Mucosa of gallbladder (tissue), 1 donor: ENCODE measurements at regions not wholly inside any gene's neighbourhood (a gene's known extent, or its start where the extent isn't known, plus 50 kb on each side); places are given as distances from the start of the nearest gene placed in this dataset.
"Not testable (repeated sequence)": the region's sequence is repeated elsewhere in the genome, so short reads cannot be mapped to it uniquely, and the experiment has no call there.

ENCODE experiments used
- DNase-seq: peaks from one replicate; pipeline ENCODE4 v3.0.0-alpha.2; 2020; ENCODE audit warnings: low spot score
- donor health status: DM: no; HTN: no; CAD: no.

DNA sequence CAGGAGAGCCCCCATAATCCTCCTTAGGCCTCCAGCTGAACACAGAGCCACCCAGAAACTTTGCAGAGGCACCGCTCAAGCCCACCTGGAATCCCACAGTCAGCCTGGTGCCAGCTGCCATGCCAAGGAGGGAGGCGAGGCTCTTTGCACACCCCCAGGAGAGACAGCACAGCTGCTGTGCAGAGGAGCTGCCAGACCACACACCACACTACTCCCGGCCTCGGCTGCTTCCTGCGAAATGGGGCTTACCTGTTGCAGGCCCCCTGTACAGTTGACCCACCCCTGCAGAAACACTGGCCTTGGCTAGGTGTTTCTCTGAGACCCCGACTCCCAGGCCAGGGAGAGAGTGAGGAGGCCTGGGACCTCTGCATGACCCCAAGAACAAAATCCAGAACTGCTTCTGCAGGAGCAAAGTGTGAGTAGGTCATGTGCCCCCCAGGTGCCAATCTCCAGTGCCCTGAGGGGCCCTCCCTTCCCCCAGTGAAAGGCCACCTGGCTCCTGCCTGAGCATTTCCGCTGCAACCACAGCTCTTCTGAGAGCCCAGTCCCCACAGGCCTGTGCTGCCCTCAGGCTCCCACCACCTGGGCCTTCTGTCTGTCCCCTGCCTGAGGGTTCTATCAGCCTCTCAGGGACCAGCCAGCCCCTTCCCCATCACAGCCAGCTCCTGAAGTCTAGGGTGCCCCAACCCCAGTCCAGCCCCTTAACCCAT is 580.4 kb downstream of the UQCRFS1 start:
- no peak for DNase-seq

DNA sequence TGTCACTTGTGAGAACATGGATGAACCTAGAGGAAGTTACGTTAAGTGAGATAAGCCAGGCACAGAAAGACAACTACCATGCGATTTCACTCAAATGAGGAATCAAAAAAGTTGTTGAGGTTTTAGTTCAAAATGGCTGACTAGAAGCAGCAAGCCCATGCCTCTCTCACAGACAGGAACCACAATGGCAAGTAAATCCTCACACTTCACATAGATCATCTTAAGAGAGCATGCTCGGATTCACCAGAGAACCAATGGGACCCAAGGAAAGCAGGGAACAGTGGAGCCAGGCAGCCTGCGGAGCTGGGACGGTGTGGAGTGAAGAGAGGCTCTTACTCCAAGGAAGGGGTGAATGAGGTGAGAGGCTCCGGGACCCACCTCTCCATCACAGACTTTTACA is 581.0 kb downstream of the UQCRFS1 start:
- DNase-seq, result no peak

DNA sequence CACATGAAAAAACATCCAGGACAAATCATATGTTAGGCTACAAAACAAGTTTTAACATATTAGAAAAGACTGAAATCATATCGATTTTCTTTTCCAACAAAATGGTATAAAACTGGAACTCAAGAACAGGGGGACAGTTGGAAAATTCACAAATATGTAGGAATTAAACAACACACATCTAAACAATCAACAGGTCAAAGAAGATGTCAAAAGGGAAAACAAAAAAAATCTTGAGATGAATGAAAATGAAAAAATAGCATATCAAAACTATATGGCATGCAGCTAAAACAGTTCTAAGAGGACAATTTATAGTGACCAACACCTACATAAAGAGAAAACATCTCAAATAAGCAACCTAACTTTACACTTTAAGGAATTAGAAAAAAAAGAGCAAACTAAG is 585.3 kb downstream of the UQCRFS1 start:
- DNase-seq, result no peak

DNA sequence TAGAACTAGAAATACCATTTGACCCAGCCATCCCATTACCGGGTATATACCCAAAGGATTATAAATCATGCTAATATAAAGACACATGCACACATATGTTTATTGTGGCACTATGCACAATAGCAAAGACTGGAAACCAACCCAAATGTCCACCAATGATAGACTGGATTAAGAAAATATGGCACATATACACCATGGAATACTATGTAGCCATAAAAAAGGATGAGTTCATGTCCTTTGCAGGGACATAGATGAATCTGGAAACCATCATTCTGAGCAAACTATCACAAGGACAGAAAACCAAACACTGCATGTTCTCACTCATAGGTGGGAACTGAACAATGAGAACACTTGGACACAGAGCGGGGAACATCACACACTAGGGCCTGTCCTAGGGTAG is 586.5 kb downstream of the UQCRFS1 start:
- not testable (repeated sequence) for DNase-seq

DNA sequence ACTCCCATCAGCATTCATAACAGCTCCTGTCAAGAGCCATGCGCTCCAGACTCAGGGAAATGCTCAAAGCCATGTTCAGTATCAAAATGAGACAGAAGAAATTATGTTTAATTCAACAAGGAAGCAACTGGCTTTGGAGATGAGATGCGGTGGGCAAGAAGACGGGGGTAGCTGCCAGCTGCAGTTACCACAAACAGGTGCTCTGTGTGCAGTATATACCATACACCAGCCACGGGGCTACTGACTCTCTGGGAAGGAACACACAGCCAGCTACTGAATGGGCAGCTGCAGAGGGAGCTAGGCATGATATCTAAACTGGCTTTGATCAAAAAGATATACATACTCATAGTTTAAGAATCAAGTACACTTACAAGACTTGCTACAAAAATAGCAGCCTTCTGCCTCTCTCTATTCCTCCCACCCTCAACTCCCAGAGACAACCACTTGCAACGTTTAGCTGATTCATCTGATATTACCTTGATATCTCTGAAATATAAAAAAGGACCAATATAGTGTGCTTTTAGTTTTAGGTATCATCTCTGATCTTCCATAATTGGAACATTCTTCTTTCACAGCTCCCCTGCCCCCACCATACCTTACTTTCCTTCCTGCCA is 593.0 kb downstream of the UQCRFS1 start:
- DNase-seq, result no peak

DNA sequence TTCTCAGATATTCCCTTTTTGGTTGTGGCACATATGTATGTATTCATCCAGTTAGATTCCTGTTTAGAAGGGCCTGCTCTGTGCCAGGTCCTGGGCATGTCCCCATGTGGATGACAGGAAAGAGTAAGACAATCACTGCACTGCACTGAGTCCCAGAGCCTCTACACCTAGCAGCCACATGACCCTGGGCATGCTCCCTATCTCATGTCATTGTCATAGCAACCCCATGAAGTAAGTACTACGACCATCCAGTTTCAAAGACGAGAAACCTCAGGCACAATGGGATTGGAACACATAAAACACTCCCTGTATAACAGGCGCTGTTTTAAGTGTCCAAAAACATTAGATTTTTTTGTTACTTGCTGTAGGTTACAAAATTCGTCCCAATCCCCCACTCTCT is 594.4 kb downstream of the UQCRFS1 start:
- no peak for DNase-seq

DNA sequence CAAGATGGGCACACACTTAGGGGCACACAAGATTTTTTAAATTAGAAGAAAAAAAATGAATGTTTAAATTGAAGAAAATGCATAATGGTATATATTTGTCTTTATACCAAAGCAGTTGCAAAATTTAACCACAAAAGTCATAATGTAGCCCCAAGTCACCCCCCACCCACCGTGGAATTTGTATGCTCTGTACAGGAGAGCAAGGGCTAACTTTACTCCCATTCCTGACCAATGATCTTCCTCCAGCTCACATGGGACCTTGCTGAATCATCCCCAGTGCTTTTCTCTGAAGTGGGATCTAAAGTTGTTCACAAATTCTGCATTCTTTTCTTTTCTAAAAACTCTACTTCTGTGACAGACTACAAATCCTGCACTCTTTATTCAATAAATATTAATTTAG is 597.0 kb downstream of the UQCRFS1 start:
- DNase-seq, result no peak

DNA sequence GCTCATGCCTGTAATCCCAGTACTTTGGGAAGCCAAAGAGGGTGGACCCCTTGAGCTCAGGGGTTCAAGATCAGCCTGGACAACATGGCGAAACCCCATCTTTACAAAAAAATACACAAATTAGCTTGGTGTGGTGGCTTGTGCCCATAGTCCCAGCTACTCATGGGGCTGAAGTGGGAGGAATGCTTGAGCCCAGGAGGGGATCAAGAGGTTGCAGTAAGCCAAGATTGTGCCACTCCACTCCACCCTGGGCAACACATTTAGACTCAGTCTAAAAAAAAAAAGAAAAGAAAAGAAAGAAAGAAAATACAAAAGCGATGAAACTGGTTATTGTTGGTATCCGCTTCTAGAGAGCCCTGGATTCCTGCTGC is 597.4 kb downstream of the UQCRFS1 start:
- DNase-seq, result no peak

DNA sequence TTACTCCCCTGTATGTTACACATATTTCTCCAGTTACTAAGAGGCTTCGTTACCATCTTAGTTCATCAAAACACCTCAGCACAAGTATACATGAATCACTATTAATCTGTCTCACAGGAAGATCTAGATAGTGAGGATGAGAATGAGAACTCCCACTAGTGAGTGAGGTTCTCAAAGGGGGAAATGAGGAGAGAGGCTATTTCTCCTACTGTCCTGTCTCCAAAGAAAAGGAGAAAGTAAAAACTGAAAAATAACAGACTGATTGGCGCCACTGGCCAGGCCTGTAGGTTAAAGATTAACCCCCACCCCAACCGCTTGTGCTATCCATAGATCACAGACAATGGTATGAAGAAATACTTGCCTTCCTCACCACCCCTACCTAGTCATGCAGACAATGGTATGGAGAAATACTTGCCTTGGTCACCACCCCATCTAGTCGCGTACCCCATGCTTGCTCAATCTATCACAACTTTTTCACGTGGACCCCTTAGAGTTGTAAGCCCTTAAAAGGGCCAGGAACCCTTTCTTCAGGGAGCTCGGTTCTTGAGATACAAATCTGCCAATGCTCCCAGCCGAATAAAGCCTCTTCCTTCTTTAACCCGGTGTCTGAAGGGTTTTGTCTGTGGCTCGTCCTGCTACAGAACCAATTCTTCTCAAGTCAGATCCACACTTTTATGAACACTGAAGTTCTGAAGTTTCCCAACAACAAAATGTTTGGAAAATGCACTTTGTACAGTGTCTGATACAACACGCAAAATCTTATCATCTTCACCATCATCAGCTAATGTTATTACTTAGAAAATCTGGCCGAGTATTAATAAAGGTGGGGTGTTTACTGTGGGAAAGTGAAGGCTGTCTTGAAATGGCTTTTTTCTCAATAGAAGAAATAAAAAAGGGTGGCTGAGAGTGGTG is 598.1 kb downstream of the UQCRFS1 start:
- DNase-seq, result no peak

DNA sequence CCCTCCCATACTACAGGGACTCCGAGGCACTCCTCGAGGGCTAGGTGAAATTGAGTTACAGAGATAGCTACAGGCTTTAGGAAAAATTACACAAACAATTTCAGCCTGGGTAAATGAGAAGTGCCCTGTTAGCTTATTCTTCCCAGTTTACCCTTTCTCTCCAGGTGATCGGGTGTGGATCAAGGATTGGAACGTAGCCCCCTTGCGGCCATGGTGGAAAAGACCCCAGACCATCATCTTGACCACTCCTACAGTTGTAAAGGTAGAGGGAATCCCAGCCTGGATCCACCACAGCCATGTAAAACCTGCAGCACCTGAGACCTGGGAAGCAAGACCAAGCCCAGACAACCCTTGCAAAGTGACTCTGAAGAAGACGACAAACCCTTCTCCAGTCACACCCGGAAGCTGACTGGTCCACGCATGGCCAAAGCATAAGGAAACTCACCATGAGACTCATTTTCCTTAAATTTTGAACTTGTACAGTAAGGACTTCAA is 600.6 kb downstream of the UQCRFS1 start:
- no peak for DNase-seq

DNA sequence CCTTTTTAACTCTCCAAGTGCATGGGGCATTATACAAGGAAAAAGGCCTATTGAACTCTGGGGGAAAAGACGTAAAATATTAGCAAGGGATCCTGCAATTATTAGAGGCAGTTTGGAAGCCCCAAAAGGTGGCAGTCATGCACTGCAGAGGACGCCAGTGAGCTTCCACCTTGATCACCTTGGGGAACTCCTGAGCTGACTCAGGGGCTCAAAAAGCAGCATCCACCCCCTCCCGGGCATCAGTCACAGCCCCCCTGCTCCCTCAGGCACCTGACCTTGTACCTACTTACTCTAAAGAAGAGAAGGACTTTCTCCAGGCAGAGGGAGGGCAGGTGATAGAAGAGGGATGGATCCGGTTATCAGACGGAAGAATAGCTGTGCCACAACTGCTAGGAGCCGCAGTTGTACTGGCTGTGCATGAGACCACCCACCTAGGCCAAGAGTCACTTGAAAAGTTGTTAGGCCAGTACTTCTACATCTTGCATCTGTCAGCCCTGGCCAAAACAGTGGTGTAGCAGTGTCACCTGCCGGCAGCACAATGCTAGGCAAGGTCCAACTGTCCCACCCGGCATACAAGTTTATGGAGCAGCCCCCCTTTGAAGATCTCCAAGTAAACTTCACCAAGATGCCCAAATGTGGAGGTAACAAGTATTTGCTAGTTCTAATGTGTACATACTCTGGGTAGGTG is 601.6 kb downstream of the UQCRFS1 start:
- DNase-seq, result not testable (repeated sequence)

DNA sequence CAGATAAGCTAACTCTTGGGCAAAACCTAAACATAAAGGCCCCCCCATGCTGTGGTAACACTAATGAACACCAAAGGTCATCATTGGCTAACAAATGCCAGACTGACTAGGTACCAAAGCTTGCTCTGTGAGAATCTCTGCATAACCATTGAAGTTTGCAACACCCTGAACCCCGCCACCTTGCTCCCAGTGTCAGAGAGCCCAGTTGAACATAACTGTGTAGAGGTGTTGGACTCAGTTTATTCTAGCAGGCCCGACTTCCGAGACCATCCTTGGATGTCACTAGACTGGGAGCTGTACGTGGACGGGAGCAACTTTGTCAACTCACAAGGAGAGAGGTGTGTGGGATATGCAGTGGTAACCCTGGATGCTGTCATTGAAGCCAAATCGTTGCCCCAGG is 602.2 kb downstream of the UQCRFS1 start:
- DNase-seq, result no peak

DNA sequence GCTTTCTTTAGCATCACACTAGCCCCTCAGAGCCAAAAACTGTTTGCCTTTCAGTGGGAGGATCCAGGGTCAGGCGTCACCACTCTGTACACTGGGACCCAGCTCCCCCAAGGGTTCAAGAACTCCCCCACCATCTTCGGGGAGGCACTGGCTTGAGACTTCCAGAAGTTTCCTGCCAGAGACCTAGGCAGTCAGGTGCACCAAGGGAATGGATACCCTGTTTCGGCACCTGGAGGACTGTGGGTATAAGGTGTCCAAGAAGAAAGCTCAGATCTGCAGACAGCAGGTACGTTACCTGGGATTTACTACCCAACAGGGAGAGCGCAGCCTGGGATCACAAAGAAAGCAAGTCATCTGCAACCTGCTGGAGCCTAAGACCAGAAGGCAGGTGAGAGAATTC is 603.0 kb downstream of the UQCRFS1 start:
- no peak for DNase-seq

DNA sequence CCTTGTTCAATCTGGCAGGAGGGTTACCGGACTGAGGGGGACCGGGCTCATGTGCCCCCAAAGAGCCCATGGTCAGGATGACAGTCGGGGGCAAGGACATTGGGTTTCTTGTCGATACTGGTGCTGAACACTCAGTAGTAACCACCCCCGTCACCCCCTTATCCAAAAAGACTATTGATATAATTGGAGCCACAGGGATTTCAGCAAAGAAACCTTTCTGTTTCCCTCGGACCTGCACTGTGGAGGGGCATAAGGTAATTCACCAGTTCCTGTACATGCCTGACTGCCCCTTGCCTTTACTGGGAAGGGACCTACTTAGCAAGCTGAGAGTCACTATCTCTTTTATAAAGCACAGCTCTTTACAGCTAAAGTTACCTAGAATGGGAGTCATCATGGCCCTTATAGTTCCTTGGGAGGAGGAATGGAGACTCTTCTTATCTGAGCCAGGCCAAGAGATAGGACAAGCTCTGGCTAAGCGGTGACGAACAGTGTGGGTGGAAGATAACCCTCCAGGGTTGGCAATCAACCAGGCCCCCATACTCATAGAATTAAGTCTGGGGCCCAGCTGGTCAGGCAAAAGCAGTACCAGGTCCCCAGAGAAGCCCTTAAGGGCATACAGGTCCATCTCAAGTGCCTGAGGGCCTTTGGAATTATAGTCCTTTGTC is 603.7 kb downstream of the UQCRFS1 start:
- no peak for DNase-seq

DNA sequence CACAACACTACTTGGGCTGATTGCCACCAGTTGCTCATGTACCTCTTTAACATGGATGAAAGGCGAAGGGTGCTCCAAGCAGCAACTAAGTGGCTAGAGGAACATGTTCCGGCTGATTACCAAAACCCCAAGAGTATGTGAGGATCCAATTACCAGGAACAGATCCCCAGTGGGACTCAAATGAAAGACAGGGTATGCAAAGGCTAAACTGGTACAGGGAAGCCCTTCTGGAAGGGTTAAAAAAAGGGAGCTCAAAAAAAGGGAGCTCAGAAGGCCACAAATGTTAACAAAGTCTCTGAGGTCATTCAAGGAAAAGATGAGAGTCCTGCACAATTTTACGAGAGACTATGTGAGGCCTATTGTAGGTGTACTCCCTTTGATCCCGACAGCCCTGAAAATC is 604.7 kb downstream of the UQCRFS1 start:
- no peak for DNase-seq

DNA sequence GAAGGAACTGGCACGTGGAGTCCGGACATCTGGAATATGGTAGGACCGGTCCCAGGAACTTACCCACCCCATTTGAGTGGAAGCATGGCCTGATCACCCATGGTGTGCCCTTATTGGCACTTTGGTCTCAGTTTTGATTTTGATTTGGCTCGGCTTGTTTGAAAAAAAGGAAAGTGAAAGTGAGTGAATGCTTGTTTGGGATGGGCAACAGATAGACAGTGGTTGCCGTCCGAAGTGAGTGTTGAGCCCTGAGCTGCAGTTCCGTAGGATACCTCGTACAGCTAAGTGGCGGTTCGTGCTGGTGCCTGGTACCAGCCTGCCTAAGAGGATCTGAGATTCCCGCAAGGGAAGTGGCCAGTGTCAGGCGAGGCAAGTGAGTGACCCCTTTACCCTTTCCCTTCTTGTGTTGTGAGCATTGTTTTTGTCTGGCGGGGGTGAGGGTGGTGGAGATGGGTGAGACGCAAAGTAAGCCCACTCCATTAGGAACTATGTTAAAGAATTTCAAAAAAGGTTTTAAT is 605.8 kb downstream of the UQCRFS1 start:
- DNase-seq, result no peak

DNA sequence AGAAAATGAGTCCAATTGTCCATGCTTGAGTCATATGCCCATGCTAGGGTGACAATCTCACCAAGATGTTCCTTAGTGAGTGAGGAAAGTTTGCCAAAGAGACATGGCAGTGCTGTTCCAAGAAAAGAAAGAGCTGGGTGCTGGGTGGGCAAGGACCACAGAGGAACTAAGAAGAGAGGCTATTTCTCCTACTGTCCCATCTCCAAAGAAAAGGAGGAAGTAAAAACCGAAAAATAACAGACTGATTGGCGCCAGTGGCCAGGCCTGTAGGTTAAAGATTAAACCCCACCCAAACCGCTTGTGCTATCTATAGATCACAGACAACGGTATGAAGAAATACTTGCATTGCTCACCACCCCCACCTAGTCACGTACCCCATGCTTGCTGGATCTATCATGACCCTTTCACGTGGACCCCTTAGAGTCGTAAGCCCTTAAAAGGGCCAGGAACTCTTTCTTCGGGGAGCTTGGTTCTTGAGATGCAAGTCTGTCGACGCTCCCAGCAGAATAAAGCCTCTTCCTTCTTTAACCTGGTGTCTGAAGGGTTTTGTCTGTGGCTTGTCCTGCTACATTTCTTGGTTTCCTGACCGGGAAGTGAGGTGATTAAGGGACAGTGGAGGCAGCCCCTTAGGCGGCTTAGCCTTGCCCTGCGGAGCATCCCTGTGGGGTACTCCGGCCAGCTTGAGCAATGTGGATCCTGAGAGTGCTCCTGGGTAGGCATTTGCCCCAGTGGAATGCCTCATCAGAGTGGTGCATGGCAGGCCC is 606.5 kb downstream of the UQCRFS1 start:
- DNase-seq, result no peak

DNA sequence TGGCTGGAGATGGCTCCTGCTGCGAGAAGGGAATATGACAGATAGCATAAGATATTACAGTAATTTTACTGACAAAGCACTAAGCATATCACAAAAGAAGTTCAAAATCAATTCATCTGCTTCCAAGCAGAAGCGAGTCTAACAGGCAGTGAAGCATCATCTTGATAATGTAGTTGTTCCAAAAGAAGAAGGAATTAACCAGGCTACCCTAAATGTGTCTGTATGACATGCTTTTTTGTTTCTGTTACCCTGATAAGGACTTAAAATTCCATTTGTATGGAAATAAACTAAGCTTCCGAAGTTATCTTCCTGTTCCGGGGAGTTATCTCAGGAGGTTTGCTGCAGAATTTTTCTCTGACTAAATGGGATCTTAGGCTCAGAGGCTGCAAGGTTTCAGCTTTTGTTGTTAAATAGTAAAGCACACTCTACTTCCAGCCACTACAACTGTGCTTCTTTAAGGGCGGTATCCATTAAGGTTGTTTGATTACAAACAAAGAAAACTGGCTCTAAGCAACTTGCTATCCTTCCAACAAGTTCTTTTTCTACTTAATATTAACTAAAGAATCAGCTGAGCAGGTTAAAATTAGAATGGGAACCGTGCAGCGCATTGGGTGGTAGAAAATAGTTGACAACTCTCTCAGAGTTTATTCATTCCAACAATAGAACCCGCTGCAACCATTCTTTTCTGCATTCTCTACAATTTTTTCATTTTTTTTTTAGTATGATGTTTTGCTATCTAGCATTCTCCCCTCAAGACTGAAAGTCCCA is 607.3 kb downstream of the UQCRFS1 start:
- DNase-seq, result no peak

DNA sequence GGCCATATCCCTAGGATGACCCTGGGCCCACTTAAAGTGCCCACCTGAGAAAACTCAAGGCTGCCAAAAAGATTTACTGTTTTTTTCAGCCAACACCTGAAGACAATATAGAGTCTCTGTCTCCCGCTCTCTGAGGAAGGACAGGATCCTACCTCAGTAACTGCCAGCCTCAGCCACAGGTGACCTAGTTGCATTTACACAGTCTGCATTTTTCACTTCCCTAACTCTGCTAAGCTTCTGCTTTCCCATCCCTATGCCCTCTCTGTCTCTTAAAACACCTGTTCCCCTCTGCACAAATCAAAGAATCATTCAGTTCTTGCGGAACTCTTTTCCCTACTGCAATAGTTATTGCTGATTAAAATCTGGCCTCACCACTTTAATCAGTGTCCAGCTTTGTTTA is 609.5 kb downstream of the UQCRFS1 start:
- DNase-seq, result no peak
